GM23338 (cell line): ENCODE measurements at regions not wholly inside any gene's neighbourhood (a gene's known extent, or its start where the extent isn't known, plus 50 kb on each side); places are given as distances from the start of the nearest gene placed in this dataset.

Source experiments
- ATAC-seq: fragments of 200-7000 bp; cut with Tn5 transposase; 3 replicates; pipeline ENCODE4 v1.9.1; 2020
- DNase-seq: peaks from one replicate; pipeline ENCODE4 v3.0.0-alpha.2; 2015; ENCODE audit warnings: low spot score
- H2AFZ ChIP-seq: fragments of 200-600 bp; sonication (generic); 2 replicates; pipeline ENCODE4 v1.8.0; 2016; ENCODE audit warnings: antibody characterized with exemption, mild to moderate bottlenecking, moderate library complexity
- H3F3A ChIP-seq: fragments of 200-600 bp; sonication (generic); replicated peaks from 2 replicates; pipeline ENCODE4 v1.8.0; 2017; ENCODE audit warnings: antibody characterized with exemption, mixed run types, low read depth
- H3K27ac ChIP-seq: fragments of 200-600 bp; sonication (generic); 2 replicates; pipeline ENCODE4 v1.6.1; 2016; ENCODE audit warnings: low read depth
- H3K27me3 ChIP-seq: fragments of 200-600 bp; sonication (generic); 2 replicates; pipeline ENCODE4 v1.8.0; 2016; ENCODE audit warnings: mild to moderate bottlenecking, mixed run types, moderate library complexity; ENCODE audit not compliant: insufficient read depth
- H3K36me3 ChIP-seq: fragments of 200-600 bp; sonication (generic); 2 replicates; pipeline ENCODE4 v1.8.0; 2016; ENCODE audit warnings: mild to moderate bottlenecking; ENCODE audit not compliant: insufficient read depth
- H3K4me1 ChIP-seq: fragments of 200-600 bp; sonication (generic); 2 replicates; pipeline ENCODE4 v1.8.0; 2016; ENCODE audit warnings: mild to moderate bottlenecking, moderate library complexity; ENCODE audit not compliant: insufficient read depth
- H3K4me2 ChIP-seq: fragments of 200-600 bp; sonication (generic); 2 replicates; pipeline ENCODE4 v1.7.1; 2017; ENCODE audit warnings: mixed run types
- H3K4me3 ChIP-seq: fragments of 200-600 bp; sonication (generic); 2 replicates; pipeline ENCODE4 v1.6.1; 2016; ENCODE audit warnings: mixed run types
- H3K79me2 ChIP-seq: fragments of 200-600 bp; sonication (generic); replicated peaks from 2 replicates; pipeline ENCODE4 v1.8.0; 2017; ENCODE audit warnings: mild to moderate bottlenecking; ENCODE audit not compliant: insufficient read depth
- H3K9me2 ChIP-seq: fragments of 200-600 bp; sonication (generic); 2 replicates; pipeline ENCODE4 v1.8.0; 2017; ENCODE audit not compliant: insufficient read depth
- H4K20me1 ChIP-seq: fragments of 200-600 bp; sonication (generic); replicated peaks from 2 replicates; pipeline ENCODE4 v1.8.0; 2017; ENCODE audit warnings: mild to moderate bottlenecking; ENCODE audit not compliant: insufficient read depth
- H3K27ac Mint-ChIP-seq: 2 replicates; pipeline ENCODE4 v1.8.0; 2020; ENCODE audit warnings: inconsistent platforms, mild to moderate bottlenecking, moderate library complexity, mixed read lengths
- H3K27me3 Mint-ChIP-seq: 3 replicates; pipeline ENCODE4 v1.8.0; 2022; ENCODE audit warnings: low read depth, mild to moderate bottlenecking, moderate library complexity, mixed read lengths, inconsistent platforms; ENCODE audit not compliant: insufficient read depth, poor library complexity
- H3K36me3 Mint-ChIP-seq: 3 replicates; pipeline ENCODE4 v1.8.0; 2021; ENCODE audit warnings: low read depth, mild to moderate bottlenecking, inconsistent platforms, moderate library complexity, mixed read lengths
- H3K4me1 Mint-ChIP-seq: 3 replicates; pipeline ENCODE4 v1.8.0; 2020; ENCODE audit warnings: mild to moderate bottlenecking, inconsistent platforms, mixed read lengths
- H3K4me3 Mint-ChIP-seq: 3 replicates; pipeline ENCODE4 v1.8.0; 2021; ENCODE audit warnings: moderate library complexity, mild to moderate bottlenecking, inconsistent platforms, mixed read lengths
- H3K9me3 Mint-ChIP-seq: 3 replicates; pipeline ENCODE4 v1.8.0; 2020; ENCODE audit warnings: moderate library complexity, mild to moderate bottlenecking, inconsistent platforms, mixed read lengths
- CREB1 ChIP-seq: fragments of 250-450 bp; sonication (Bioruptor Pico); IDR thresholded peaks from 2 replicates; pipeline ENCODE4 v1.5.0; 2020; ENCODE audit warnings: low read depth, mild to moderate bottlenecking, moderate library complexity
- EZH2 ChIP-seq: fragments of 200-600 bp; sonication (generic); IDR thresholded peaks from one replicate; pipeline ENCODE4 v1.8.0; 2017; ENCODE audit warnings: antibody characterized with exemption, mild to moderate bottlenecking, low read depth; ENCODE audit not compliant: unreplicated experiment
- EZH2phosphoT487 ChIP-seq: fragments of 200-600 bp; sonication (generic); IDR thresholded peaks from one replicate; pipeline ENCODE4 v1.8.1; 2018; ENCODE audit warnings: antibody characterized with exemption; ENCODE audit not compliant: unreplicated experiment
- JUNB ChIP-seq: IDR thresholded peaks from one replicate; pipeline ENCODE4 v1.6.1; 2016; ENCODE audit warnings: antibody characterized with exemption; ENCODE audit not compliant: unreplicated experiment
- NANOG ChIP-seq: IDR thresholded peaks from 2 replicates; pipeline ENCODE4 v1.6.1; 2016; ENCODE audit warnings: antibody characterized with exemption, borderline replicate concordance
- POLR2AphosphoS5 ChIP-seq: IDR thresholded peaks from 2 replicates; pipeline ENCODE4 v1.6.1; 2016; ENCODE audit warnings: antibody characterized with exemption, low read depth
- STAT1 ChIP-seq: IDR thresholded peaks from one replicate; pipeline ENCODE4 v1.6.1; 2016; ENCODE audit warnings: antibody characterized with exemption; ENCODE audit not compliant: unreplicated experiment
- ZNF114 ChIP-seq: fragments of 250-450 bp; sonication (Bioruptor Pico); IDR thresholded peaks from 2 replicates; pipeline ENCODE4 v1.5.0; 2020; ENCODE audit warnings: mild to moderate bottlenecking, moderate library complexity
- ZNF331 ChIP-seq: fragments of 250-450 bp; sonication (Bioruptor Pico); IDR thresholded peaks from 2 replicates; pipeline ENCODE4 v1.5.0; 2020; ENCODE audit warnings: low read depth, mild to moderate bottlenecking, moderate library complexity
- TF ChIP-seq, protein P1 (sequence below), 2 experiments: fragments of 200-600 bp in 1 of 2; sonication (generic) in 1 of 2; conservative IDR thresholded peaks; 2 replicates each; pipeline versions ENCODE4 v1.5.1 to v1.6.1; 2016 to 2017; ENCODE audit warnings: antibody characterized with exemption in 2 of 2, low read depth in 2 of 2, mild to moderate bottlenecking in 2 of 2, moderate library complexity in 1 of 2
- TF ChIP-seq, protein P2 (sequence below): IDR thresholded peaks from 2 replicates; pipeline ENCODE4 v1.6.1; 2016; ENCODE audit warnings: antibody characterized with exemption
- TF ChIP-seq, protein P3 (sequence below): fragments of 250-450 bp; sonication (Bioruptor Pico); IDR thresholded peaks from 2 replicates; pipeline ENCODE4 v1.5.0; 2020; ENCODE audit warnings: mild to moderate bottlenecking, moderate library complexity
- TF ChIP-seq, protein P4 (sequence below): IDR thresholded peaks from one replicate; pipeline ENCODE4 v1.6.1; 2018; ENCODE audit warnings: antibody characterized with exemption; ENCODE audit not compliant: unreplicated experiment

DNA sequence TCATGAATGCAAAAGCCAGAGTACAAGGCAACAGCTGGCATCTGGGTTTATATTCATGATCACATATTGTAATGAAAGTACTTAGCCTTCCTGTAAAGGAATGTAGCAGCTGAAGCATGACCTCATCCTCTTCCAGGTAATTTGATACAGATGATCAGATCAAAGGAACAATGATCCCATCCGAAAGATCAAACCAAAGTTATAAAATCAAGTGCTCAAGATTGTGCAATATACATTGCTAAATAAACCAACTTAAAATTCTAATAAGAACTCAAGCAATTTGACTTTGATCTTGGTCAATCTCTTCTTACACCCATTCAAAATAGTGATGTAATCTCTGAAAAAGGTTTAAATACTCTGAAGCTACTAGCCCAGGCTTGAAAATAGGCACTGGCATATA lies 113.1 kb upstream of the INPP4B start:
- no peaks in the 10 kb centered on the region for H3K27me3 ChIP-seq
- Mint-ChIP-seq H3K27me3 (peaks cover 1% of the 10 kb centered on the region), H3K27ac (no peak overlapping the region; the same call in 1 of the 2 replicates), H3K9me3 (peaks cover 18% of the 10 kb centered on the region), H3K4me1 (peaks cover 17% of the 10 kb centered on the region), H3K4me3 (no peak overlapping the region), H3K36me3 (peaks cover 14% of the 10 kb centered on the region; the same call in 2 of the 3 replicates)
- no peak overlapping the region for H3K4me2 ChIP-seq
- DNase-seq (peak; percentile 43), ATAC-seq (no peak)
- H2AFZ ChIP-seq = no peak overlapping the region
- no peaks in the 10 kb centered on the region for H3F3A ChIP-seq
- H4K20me1 ChIP-seq = no peaks in the 10 kb centered on the region
- no peaks in the 10 kb centered on the region for H3K4me1 ChIP-seq
- no peaks in the 10 kb centered on the region for H3K36me3 ChIP-seq
- no peak overlapping the region for H3K4me3 ChIP-seq
- H3K79me2 ChIP-seq = no peaks in the 10 kb centered on the region
- TF ChIP-seq ZNF114 (CRISPR knock-in tag) (no peak), EZH2 (no peak), POLR2AphosphoS5 (no peak), STAT1 (no peak), NANOG (no peak), EZH2phosphoT487 (no peak), CREB1 (CRISPR knock-in tag) (no peak), JUNB (no peak), ZNF331 (CRISPR knock-in tag) (no peak)
- TF ChIP-seq, protein P1, sequence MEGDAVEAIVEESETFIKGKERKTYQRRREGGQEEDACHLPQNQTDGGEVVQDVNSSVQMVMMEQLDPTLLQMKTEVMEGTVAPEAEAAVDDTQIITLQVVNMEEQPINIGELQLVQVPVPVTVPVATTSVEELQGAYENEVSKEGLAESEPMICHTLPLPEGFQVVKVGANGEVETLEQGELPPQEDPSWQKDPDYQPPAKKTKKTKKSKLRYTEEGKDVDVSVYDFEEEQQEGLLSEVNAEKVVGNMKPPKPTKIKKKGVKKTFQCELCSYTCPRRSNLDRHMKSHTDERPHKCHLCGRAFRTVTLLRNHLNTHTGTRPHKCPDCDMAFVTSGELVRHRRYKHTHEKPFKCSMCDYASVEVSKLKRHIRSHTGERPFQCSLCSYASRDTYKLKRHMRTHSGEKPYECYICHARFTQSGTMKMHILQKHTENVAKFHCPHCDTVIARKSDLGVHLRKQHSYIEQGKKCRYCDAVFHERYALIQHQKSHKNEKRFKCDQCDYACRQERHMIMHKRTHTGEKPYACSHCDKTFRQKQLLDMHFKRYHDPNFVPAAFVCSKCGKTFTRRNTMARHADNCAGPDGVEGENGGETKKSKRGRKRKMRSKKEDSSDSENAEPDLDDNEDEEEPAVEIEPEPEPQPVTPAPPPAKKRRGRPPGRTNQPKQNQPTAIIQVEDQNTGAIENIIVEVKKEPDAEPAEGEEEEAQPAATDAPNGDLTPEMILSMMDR (conservative IDR thresholded peaks at IDR 0.05; ENCODE audit: low read depth in 2 of 2) = no peak
- TF ChIP-seq, protein P2, sequence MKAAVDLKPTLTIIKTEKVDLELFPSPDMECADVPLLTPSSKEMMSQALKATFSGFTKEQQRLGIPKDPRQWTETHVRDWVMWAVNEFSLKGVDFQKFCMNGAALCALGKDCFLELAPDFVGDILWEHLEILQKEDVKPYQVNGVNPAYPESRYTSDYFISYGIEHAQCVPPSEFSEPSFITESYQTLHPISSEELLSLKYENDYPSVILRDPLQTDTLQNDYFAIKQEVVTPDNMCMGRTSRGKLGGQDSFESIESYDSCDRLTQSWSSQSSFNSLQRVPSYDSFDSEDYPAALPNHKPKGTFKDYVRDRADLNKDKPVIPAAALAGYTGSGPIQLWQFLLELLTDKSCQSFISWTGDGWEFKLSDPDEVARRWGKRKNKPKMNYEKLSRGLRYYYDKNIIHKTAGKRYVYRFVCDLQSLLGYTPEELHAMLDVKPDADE = no peak
- TF ChIP-seq, protein P3, sequence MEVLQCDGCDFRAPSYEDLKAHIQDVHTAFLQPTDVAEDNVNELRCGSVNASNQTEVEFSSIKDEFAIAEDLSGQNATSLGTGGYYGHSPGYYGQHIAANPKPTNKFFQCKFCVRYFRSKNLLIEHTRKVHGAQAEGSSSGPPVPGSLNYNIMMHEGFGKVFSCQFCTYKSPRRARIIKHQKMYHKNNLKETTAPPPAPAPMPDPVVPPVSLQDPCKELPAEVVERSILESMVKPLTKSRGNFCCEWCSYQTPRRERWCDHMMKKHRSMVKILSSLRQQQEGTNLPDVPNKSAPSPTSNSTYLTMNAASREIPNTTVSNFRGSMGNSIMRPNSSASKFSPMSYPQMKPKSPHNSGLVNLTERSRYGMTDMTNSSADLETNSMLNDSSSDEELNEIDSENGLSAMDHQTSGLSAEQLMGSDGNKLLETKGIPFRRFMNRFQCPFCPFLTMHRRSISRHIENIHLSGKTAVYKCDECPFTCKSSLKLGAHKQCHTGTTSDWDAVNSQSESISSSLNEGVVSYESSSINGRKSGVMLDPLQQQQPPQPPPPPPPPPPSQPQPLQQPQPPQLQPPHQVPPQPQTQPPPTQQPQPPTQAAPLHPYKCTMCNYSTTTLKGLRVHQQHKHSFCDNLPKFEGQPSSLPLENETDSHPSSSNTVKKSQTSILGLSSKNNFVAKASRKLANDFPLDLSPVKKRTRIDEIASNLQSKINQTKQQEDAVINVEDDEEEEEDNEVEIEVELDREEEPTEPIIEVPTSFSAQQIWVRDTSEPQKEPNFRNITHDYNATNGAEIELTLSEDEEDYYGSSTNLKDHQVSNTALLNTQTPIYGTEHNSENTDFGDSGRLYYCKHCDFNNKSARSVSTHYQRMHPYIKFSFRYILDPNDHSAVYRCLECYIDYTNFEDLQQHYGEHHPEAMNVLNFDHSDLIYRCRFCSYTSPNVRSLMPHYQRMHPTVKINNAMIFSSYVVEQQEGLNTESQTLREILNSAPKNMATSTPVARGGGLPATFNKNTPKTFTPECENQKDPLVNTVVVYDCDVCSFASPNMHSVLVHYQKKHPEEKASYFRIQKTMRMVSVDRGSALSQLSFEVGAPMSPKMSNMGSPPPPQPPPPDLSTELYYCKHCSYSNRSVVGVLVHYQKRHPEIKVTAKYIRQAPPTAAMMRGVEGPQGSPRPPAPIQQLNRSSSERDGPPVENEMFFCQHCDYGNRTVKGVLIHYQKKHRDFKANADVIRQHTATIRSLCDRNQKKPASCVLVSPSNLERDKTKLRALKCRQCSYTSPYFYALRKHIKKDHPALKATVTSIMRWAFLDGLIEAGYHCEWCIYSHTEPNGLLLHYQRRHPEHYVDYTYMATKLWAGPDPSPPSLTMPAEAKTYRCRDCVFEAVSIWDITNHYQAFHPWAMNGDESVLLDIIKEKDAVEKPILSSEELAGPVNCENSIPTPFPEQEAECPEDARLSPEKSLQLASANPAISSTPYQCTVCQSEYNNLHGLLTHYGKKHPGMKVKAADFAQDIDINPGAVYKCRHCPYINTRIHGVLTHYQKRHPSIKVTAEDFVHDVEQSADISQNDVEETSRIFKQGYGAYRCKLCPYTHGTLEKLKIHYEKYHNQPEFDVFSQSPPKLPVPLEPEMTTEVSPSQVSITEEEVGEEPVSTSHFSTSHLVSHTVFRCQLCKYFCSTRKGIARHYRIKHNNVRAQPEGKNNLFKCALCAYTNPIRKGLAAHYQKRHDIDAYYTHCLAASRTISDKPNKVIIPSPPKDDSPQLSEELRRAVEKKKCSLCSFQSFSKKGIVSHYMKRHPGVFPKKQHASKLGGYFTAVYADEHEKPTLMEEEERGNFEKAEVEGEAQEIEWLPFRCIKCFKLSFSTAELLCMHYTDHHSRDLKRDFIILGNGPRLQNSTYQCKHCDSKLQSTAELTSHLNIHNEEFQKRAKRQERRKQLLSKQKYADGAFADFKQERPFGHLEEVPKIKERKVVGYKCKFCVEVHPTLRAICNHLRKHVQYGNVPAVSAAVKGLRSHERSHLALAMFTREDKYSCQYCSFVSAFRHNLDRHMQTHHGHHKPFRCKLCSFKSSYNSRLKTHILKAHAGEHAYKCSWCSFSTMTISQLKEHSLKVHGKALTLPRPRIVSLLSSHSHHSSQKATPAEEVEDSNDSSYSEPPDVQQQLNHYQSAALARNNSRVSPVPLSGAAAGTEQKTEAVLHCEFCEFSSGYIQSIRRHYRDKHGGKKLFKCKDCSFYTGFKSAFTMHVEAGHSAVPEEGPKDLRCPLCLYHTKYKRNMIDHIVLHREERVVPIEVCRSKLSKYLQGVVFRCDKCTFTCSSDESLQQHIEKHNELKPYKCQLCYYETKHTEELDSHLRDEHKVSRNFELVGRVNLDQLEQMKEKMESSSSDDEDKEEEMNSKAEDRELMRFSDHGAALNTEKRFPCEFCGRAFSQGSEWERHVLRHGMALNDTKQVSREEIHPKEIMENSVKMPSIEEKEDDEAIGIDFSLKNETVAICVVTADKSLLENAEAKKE = no peak
- TF ChIP-seq, protein P4, sequence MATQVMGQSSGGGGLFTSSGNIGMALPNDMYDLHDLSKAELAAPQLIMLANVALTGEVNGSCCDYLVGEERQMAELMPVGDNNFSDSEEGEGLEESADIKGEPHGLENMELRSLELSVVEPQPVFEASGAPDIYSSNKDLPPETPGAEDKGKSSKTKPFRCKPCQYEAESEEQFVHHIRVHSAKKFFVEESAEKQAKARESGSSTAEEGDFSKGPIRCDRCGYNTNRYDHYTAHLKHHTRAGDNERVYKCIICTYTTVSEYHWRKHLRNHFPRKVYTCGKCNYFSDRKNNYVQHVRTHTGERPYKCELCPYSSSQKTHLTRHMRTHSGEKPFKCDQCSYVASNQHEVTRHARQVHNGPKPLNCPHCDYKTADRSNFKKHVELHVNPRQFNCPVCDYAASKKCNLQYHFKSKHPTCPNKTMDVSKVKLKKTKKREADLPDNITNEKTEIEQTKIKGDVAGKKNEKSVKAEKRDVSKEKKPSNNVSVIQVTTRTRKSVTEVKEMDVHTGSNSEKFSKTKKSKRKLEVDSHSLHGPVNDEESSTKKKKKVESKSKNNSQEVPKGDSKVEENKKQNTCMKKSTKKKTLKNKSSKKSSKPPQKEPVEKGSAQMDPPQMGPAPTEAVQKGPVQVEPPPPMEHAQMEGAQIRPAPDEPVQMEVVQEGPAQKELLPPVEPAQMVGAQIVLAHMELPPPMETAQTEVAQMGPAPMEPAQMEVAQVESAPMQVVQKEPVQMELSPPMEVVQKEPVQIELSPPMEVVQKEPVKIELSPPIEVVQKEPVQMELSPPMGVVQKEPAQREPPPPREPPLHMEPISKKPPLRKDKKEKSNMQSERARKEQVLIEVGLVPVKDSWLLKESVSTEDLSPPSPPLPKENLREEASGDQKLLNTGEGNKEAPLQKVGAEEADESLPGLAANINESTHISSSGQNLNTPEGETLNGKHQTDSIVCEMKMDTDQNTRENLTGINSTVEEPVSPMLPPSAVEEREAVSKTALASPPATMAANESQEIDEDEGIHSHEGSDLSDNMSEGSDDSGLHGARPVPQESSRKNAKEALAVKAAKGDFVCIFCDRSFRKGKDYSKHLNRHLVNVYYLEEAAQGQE = no peak
- H3K27ac ChIP-seq = no peak overlapping the region
- no peaks in the 10 kb centered on the region for H3K9me2 ChIP-seq
